Small intestine (tissue), 7 donors: ENCODE measurements at regions not wholly inside any gene's neighbourhood (a gene's known extent, or its start where the extent isn't known, plus 50 kb on each side); places are given as distances from the start of the nearest gene placed in this dataset.
"Not testable (repeated sequence)": the region's sequence is repeated elsewhere in the genome, so short reads cannot be mapped to it uniquely, and the experiment has no call there.

Experiments
- DNase-seq, 2 donors: peaks; one replicate each; pipeline versions ENCODE4 v3.0.0 to v3.0.0-alpha.2; 2013
- FAIRE-seq: peaks from 2 replicates; lab custom pipeline; 2012; peaks lifted over from hg19 to GRCh38; lab: Jason Lieb, UNC
- H3K27ac ChIP-seq, 3 donors: one replicate each; pipeline ENCODE4 v1.5.1; 2013; ENCODE audit warnings: low read length in 2 of 3, mild to moderate bottlenecking in 2 of 3, control low read depth in 1 of 3, inconsistent platforms in 1 of 3, low read depth in 1 of 3, moderate library complexity in 1 of 3
- H3K27me3 ChIP-seq, 3 donors: one replicate each; pipeline ENCODE4 v1.6.1; 2013; ENCODE audit warnings: low read length in 3 of 3, inconsistent platforms in 1 of 3; ENCODE audit not compliant: control insufficient read depth in 3 of 3, insufficient read depth in 3 of 3
- H3K36me3 ChIP-seq, 3 donors: one replicate each; pipeline ENCODE4 v1.6.1; 2013; ENCODE audit warnings: low read length in 3 of 3, inconsistent platforms in 1 of 3, low read depth in 1 of 3, mild to moderate bottlenecking in 1 of 3, moderate library complexity in 1 of 3; ENCODE audit not compliant: control insufficient read depth in 3 of 3, insufficient read depth in 2 of 3
- H3K4me1 ChIP-seq, 3 donors: one replicate each; pipeline ENCODE4 v1.6.1; 2013; ENCODE audit warnings: low read length in 2 of 3, inconsistent platforms in 1 of 3, low read depth in 1 of 3, mild to moderate bottlenecking in 1 of 3, moderate library complexity in 1 of 3; ENCODE audit not compliant: control insufficient read depth in 3 of 3, insufficient read depth in 2 of 3
- H3K4me3 ChIP-seq, 3 donors: one replicate each; pipeline ENCODE4 v1.5.1; 2013; ENCODE audit warnings: low read length in 3 of 3, control low read depth in 1 of 3, inconsistent platforms in 1 of 3, low read depth in 1 of 3, mild to moderate bottlenecking in 1 of 3, moderate library complexity in 1 of 3
- H3K9me3 ChIP-seq, 2 donors: one replicate each; pipeline ENCODE4 v1.6.1; 2013; ENCODE audit warnings: low read depth in 1 of 2, low read length in 1 of 2; ENCODE audit not compliant: control insufficient read depth in 2 of 2, insufficient read depth in 1 of 2
- WGBS, 3 donors: extraction: QIAGEN DNeasy Blood & Tissue Kit; methylation state at CpG; one replicate each; pipeline ENCODE4 v1.1.7; 2013; 5-methylcytosine and 5-hydroxymethylcytosine counted together
- donor health status: healthy with polysubstance abuse.
- donor health status: control.
- donor health status: control.
- donor health status: Bipolar disorder and iron deficiency.
- donor health status: healthy.

GRCh38 chr7:91618776-91619765 lies 261.4 kb downstream of the MTERF1 start:
- H3K9me3 ChIP-seq: no peaks in the 10 kb centered on the region
- H3K4me3 ChIP-seq: no peak overlapping the region
- no peak overlapping the region for H3K27ac ChIP-seq
- no peak for DNase-seq
- 50 to 70% (median 54%) methylated on average over 6 of the region's 6 CpGs for WGBS, 3 donors
- no peaks in the 10 kb centered on the region for H3K27me3 ChIP-seq
- FAIRE-seq: no peak
- H3K4me1 ChIP-seq: no peaks in the 10 kb centered on the region
- H3K36me3 ChIP-seq: no peaks in the 10 kb centered on the region

GRCh38 chr7:91620827-91621226 lies 259.7 kb downstream of the MTERF1 start:
- no peaks in the 10 kb centered on the region for H3K27me3 ChIP-seq
- no peaks in the 10 kb centered on the region for H3K9me3 ChIP-seq
- no peak for DNase-seq
- no peak overlapping the region for H3K4me3 ChIP-seq
- no peak for FAIRE-seq
- WGBS, 3 donors: 65 to 86% (median 76%) methylated on average over 1 of the region's 1 CpG
- no peaks in the 10 kb centered on the region for H3K4me1 ChIP-seq
- H3K36me3 ChIP-seq: no peaks in the 10 kb centered on the region
- no peak overlapping the region for H3K27ac ChIP-seq

GRCh38 chr7:91627324-91627723 lies 253.2 kb downstream of the MTERF1 start:
- H3K36me3 ChIP-seq, H3K4me3 ChIP-seq, H3K27me3 ChIP-seq, H3K4me1 ChIP-seq, H3K27ac ChIP-seq, DNase-seq, H3K9me3 ChIP-seq, FAIRE-seq: not testable (repeated sequence)
- WGBS, 3 donors: 94 to 98% (median 97%) methylated on average over 24 to 28 of the region's 28 CpGs

- H3K27ac ChIP-seq: no peak overlapping the region
- no peaks in the 10 kb centered on the region for H3K4me1 ChIP-seq
- no peak for DNase-seq
- H3K4me3 ChIP-seq: no peak overlapping the region
- H3K27me3 ChIP-seq: no peaks in the 10 kb centered on the region
- H3K9me3 ChIP-seq: no peaks in the 10 kb centered on the region
- WGBS, 3 donors: 60 to 68% (median 60%) methylated on average over 5 of the region's 5 CpGs
- no peak for FAIRE-seq
- no peaks in the 10 kb centered on the region for H3K36me3 ChIP-seq
Observed at GRCh38 chr7:91628742-91629141, 251.8 kb downstream of the MTERF1 start.

- no peaks in the 10 kb centered on the region for H3K36me3 ChIP-seq
- DNase-seq (no peak), FAIRE-seq (no peak)
- H3K4me1 ChIP-seq: no peaks in the 10 kb centered on the region
- H3K9me3 ChIP-seq: no peaks in the 10 kb centered on the region
- H3K4me3 ChIP-seq: no peak overlapping the region
- H3K27me3 ChIP-seq: no peaks in the 10 kb centered on the region
- 82 to 91% (median 88%) methylated on average over 1 of the region's 1 CpG for WGBS, 3 donors
- H3K27ac ChIP-seq: no peak overlapping the region
Observed at GRCh38 chr7:91630581-91631380, 249.7 kb downstream of the MTERF1 start.

GRCh38 chr7:91632234-91632940 lies 248.1 kb downstream of the MTERF1 start:
- no peaks in the 10 kb centered on the region for H3K36me3 ChIP-seq
- no peak overlapping the region for H3K27ac ChIP-seq
- no peaks in the 10 kb centered on the region for H3K9me3 ChIP-seq
- FAIRE-seq (no peak), DNase-seq (no peak)
- no peaks in the 10 kb centered on the region for H3K27me3 ChIP-seq
- no peak overlapping the region for H3K4me3 ChIP-seq
- H3K4me1 ChIP-seq: no peaks in the 10 kb centered on the region
- 37 to 58% (median 44%) methylated on average over 3 of the region's 3 CpGs for WGBS, 3 donors

- Histone ChIP-seq H3K27ac (no peak overlapping the region), H3K4me3 (no peak overlapping the region), H3K4me1 (no peaks in the 10 kb centered on the region), H3K27me3 (no peaks in the 10 kb centered on the region), H3K9me3 (no peaks in the 10 kb centered on the region), H3K36me3 (no peaks in the 10 kb centered on the region)
- no peak for DNase-seq
- no peak for FAIRE-seq
- 60 to 80% (median 67%) methylated on average over 8 of the region's 8 CpGs for WGBS, 3 donors
Observed at GRCh38 chr7:91633013-91633441, 247.5 kb downstream of the MTERF1 start.
